ENCODE measurements at regions not wholly inside any gene's neighbourhood (a gene's known extent, or its start where the extent isn't known, plus 50 kb on each side); places are given as distances from the start of the nearest gene placed in this dataset.

GRCh38 chr22:47801541-47802245 is 1039.2 kb downstream of the TBC1D22A start:
- DNase-seq (ENCODE audit: low spot score), result no peak
- TF ChIP-seq CTCF (IDR thresholded peaks at IDR 0.05; ENCODE audit: extremely low read depth, missing control alignments), result no peak

- no peak for TF ChIP-seq CTCF (IDR thresholded peaks at IDR 0.05; ENCODE audit: extremely low read depth, missing control alignments)
- no peak for DNase-seq (ENCODE audit: low spot score)
Observed at GRCh38 chr22:47798229-47798628, 1035.8 kb downstream of the TBC1D22A start.

- TF ChIP-seq CTCF (IDR thresholded peaks at IDR 0.05; ENCODE audit: extremely low read depth, missing control alignments), result no peak
- no peak for DNase-seq (ENCODE audit: low spot score)
Observed at GRCh38 chr22:47797342-47797945, 1035.0 kb downstream of the TBC1D22A start.

- DNase-seq (ENCODE audit: low spot score), result no peak
- no peak for TF ChIP-seq CTCF (IDR thresholded peaks at IDR 0.05; ENCODE audit: extremely low read depth, missing control alignments)
Observed at GRCh38 chr22:47796128-47796908, 1033.9 kb downstream of the TBC1D22A start.

- TF ChIP-seq CTCF (IDR thresholded peaks at IDR 0.05; ENCODE audit: extremely low read depth, missing control alignments), result no peak
- DNase-seq (ENCODE audit: low spot score), result no peak
Observed at GRCh38 chr22:47795477-47796127, 1033.2 kb downstream of the TBC1D22A start.

GRCh38 chr22:47794851-47795250 is 1032.4 kb downstream of the TBC1D22A start:
- TF ChIP-seq CTCF (IDR thresholded peaks at IDR 0.05; ENCODE audit: extremely low read depth, missing control alignments), result no peak

More at GRCh38 chr22:47794851-47795250, 1032.4 kb downstream of the TBC1D22A start:
- DNase-seq (ENCODE audit: low spot score), result no peak

Data from GM20000 (cell line).